ENCODE measurements at regions not wholly inside any gene's neighbourhood (a gene's known extent, or its start where the extent isn't known, plus 50 kb on each side); places are given as distances from the start of the nearest gene placed in this dataset.
"Not testable (repeated sequence)": the region's sequence is repeated elsewhere in the genome, so short reads cannot be mapped to it uniquely, and the experiment has no call there.

GRCh38 chr3:81063896-81064295 lies 697.5 kb downstream of the GBE1 start:
- no peak for TF ChIP-seq CTCF (conservative IDR thresholded peaks at IDR 0.05)
- no peak overlapping the region for H3K27ac ChIP-seq

GRCh38 chr3:81051133-81051532 lies 710.3 kb downstream of the GBE1 start:
- not testable (repeated sequence) for H3K27ac ChIP-seq

GRCh38 chr3:81048058-81048665 lies 713.3 kb downstream of the GBE1 start:
- H3K27ac ChIP-seq, result no peak overlapping the region
- no peak for TF ChIP-seq CTCF (conservative IDR thresholded peaks at IDR 0.05)

- no peak for TF ChIP-seq CTCF (conservative IDR thresholded peaks at IDR 0.05)
- H3K27ac ChIP-seq, result no peak overlapping the region
Observed at GRCh38 chr3:81045976-81046375, 715.5 kb downstream of the GBE1 start.

GRCh38 chr3:81045246-81045645 lies 716.2 kb downstream of the GBE1 start:
- TF ChIP-seq CTCF (conservative IDR thresholded peaks at IDR 0.05), result no peak
- H3K27ac ChIP-seq, result no peak overlapping the region

- TF ChIP-seq CTCF (conservative IDR thresholded peaks at IDR 0.05), result no peak
- no peak overlapping the region for H3K27ac ChIP-seq
Observed at GRCh38 chr3:81043660-81044199, 717.7 kb downstream of the GBE1 start.

GRCh38 chr3:81043009-81043408 lies 718.4 kb downstream of the GBE1 start:
- no peak overlapping the region for H3K27ac ChIP-seq
- no peak for TF ChIP-seq CTCF (conservative IDR thresholded peaks at IDR 0.05)

- TF ChIP-seq CTCF (conservative IDR thresholded peaks at IDR 0.05), result no peak
- no peak overlapping the region for H3K27ac ChIP-seq
Observed at GRCh38 chr3:81041331-81041730, 720.1 kb downstream of the GBE1 start.
